B cell (primary cell): ENCODE measurements at regions not wholly inside any gene's neighbourhood (a gene's known extent, or its start where the extent isn't known, plus 50 kb on each side); places are given as distances from the start of the nearest gene placed in this dataset.

Experiments used
- ATAC-seq: fragments of 200-7000 bp; cut with Tn5 transposase; one replicate; pipeline ENCODE4 v1.10.0; 2021; ENCODE audit warnings: low read depth, mild to moderate bottlenecking, moderate number of reproducible peaks, moderate library complexity
- CTCF ChIA-PET: fragments of 350-600 bp; sonication (Branson Sonifier 250); formaldehyde crosslinking; loops from one replicate; lab custom pipeline; 2021; ENCODE audit warnings: antibody characterized with exemption, inconsistent platforms; lab: Charles Lee
- POLR2A ChIA-PET: fragments of 350-600 bp; sonication (Branson Sonifier 250); formaldehyde crosslinking; loops from one replicate; lab custom pipeline; 2021; ENCODE audit warnings: antibody characterized with exemption; lab: Charles Lee
- DNase-seq: peaks from one replicate; pipeline ENCODE4 v3.0.0; 2013
- H2AFZ ChIP-seq: 2 replicates; pipeline ENCODE4 v1.6.1; 2012; ENCODE audit warnings: mild to moderate bottlenecking, low read depth, low read length; ENCODE audit not compliant: insufficient read depth, poor library complexity, severe bottlenecking
- H3K27ac ChIP-seq, 2 donors: 1 replicate in 1 of 2; 2 replicates in 1 of 2; pipeline ENCODE4 v1.5.1; 2012 to 2013; ENCODE audit warnings: low read length in 2 of 2, mild to moderate bottlenecking in 2 of 2, moderate library complexity in 1 of 2
- H3K27me3 ChIP-seq, 4 experiments: fragments of 200-600 bp in 1 of 4; sonication (generic) in 1 of 4; replicated peaks in 1 of 4; 1 replicate in 2 of 4; 2 replicates in 2 of 4; pipeline versions ENCODE4 v1.6.1 to v1.7.0; 2013 to 2016; ENCODE audit warnings: low read length in 3 of 4, mild to moderate bottlenecking in 2 of 4, mixed read lengths in 1 of 4, moderate library complexity in 1 of 4; ENCODE audit not compliant: insufficient read depth in 4 of 4, control insufficient read depth in 3 of 4; ENCODE audit errors: control extremely low read depth in 1 of 4
- H3K36me3 ChIP-seq, 2 experiments: replicated peaks in 1 of 2; 1 replicate in 1 of 2; 2 replicates in 1 of 2; pipeline versions ENCODE4 v1.6.1 to v1.7.1; 2013; ENCODE audit warnings: low read length in 1 of 2; ENCODE audit not compliant: insufficient read depth in 2 of 2, control insufficient read depth in 1 of 2; ENCODE audit errors: control extremely low read depth in 1 of 2, extremely low read depth in 1 of 2
- H3K4me1 ChIP-seq, 2 donors: fragments of 200-600 bp in 1 of 2; sonication (generic) in 1 of 2; 1 replicate in 1 of 2; 2 replicates in 1 of 2; pipeline versions ENCODE4 v1.5.1 to v1.6.1; 2013 to 2017; ENCODE audit warnings: low read length in 2 of 2; ENCODE audit not compliant: control insufficient read depth in 2 of 2, insufficient read depth in 2 of 2
- H3K4me2 ChIP-seq: replicated peaks from 2 replicates; pipeline ENCODE3; 2012; ENCODE audit warnings: mild to moderate bottlenecking, low read depth, low read length; ENCODE audit not compliant: poor library complexity, severe bottlenecking
- H3K4me3 ChIP-seq, 5 experiments: fragments of 200-600 bp in 1 of 5; sonication (generic) in 1 of 5; 1 replicate in 3 of 5; 2 replicates in 2 of 5; pipeline versions ENCODE4 v1.5.1 to v1.7.0; 2011 to 2016; ENCODE audit warnings: low read length in 4 of 5, mild to moderate bottlenecking in 4 of 5, low read depth in 2 of 5, control low read depth in 1 of 5, moderate library complexity in 1 of 5; ENCODE audit not compliant: insufficient read depth in 1 of 5; ENCODE audit errors: control extremely low read depth in 1 of 5, extremely low read depth in 1 of 5
- H3K79me2 ChIP-seq: fragments of 200-600 bp; sonication (generic); one replicate; pipeline ENCODE4 v1.6.0; 2016; ENCODE audit warnings: low read length; ENCODE audit not compliant: control insufficient read depth, insufficient read depth
- H3K9ac ChIP-seq: fragments of 200-600 bp; sonication (generic); 2 replicates; pipeline ENCODE4 v1.6.1; 2017; ENCODE audit warnings: mild to moderate bottlenecking, low read length, moderate library complexity
- H3K9me3 ChIP-seq, 3 donors: one replicate each; pipeline versions ENCODE4 v1.6.1 to v1.7.1; 2013; ENCODE audit warnings: low read length in 2 of 3; ENCODE audit not compliant: control insufficient read depth in 2 of 3, insufficient read depth in 1 of 3; ENCODE audit errors: control extremely low read depth in 1 of 3
- H4K20me1 ChIP-seq: 2 replicates; pipeline ENCODE4 v1.6.0; 2012; ENCODE audit warnings: mild to moderate bottlenecking, low read length; ENCODE audit not compliant: insufficient read depth, control insufficient read depth, poor library complexity, severe bottlenecking
- H3K27ac Mint-ChIP-seq: one replicate; pipeline ENCODE4 v1.8.0; 2021; ENCODE audit warnings: mixed read lengths
- H3K27me3 Mint-ChIP-seq: one replicate; pipeline ENCODE4 v1.8.0; 2021; ENCODE audit warnings: mixed read lengths
- H3K4me1 Mint-ChIP-seq: one replicate; pipeline ENCODE4 v1.8.0; 2021; ENCODE audit warnings: mixed read lengths
- H3K4me3 Mint-ChIP-seq: one replicate; pipeline ENCODE4 v1.8.0; 2021; ENCODE audit warnings: mixed read lengths
- H3K9me3 Mint-ChIP-seq: one replicate; pipeline ENCODE4 v1.8.0; 2022; ENCODE audit warnings: mixed read lengths; ENCODE audit not compliant: insufficient read depth
- CTCF ChIP-seq: fragments of 200-600 bp; IDR thresholded peaks from one replicate; pipeline ENCODE4 v1.8.0; 2022; ENCODE audit warnings: antibody characterized with exemption, mild to moderate bottlenecking
- EZH2 ChIP-seq: IDR thresholded peaks from 2 replicates; pipeline ENCODE4 v1.6.1; 2012; ENCODE audit warnings: borderline replicate concordance, low read depth, mild to moderate bottlenecking, moderate library complexity, low read length; ENCODE audit not compliant: insufficient read depth, poor library complexity, severe bottlenecking
- WGBS: methylation state at CpG from one replicate; pipeline ENCODE4 v1.1.5; 2013; ENCODE audit warnings: missing lambda C conversion rate; ENCODE audit not compliant: insufficient coverage; 5-methylcytosine and 5-hydroxymethylcytosine counted together
- intact Hi-C: fragments of 100-400 bp; cut with micrococcal nuclease; formaldehyde crosslinking; loops from one replicate; pipeline ENCODE4 v1.10.0; 2022

- Histone ChIP-seq H3K79me2 (no peaks in the 10 kb centered on the region), H3K4me2 (no peak overlapping the region), H3K4me1 (no peaks in the 10 kb centered on the region), H3K27me3 (no peaks in the 10 kb centered on the region), H3K27ac (no peak overlapping the region), H2AFZ (no peak overlapping the region), H3K9me3 (no peaks in the 10 kb centered on the region), H3K9ac (no peak overlapping the region), H3K4me3 (no peak overlapping the region), H4K20me1 (no peaks in the 10 kb centered on the region), H3K36me3 (no peaks in the 10 kb centered on the region)
- WGBS = no CpG with 5 or more reads among the region's 3 CpGs
- no peak overlapping the region for H3K27ac Mint-ChIP-seq
- H3K9me3 Mint-ChIP-seq = no peaks in the 10 kb centered on the region
- H3K4me1 Mint-ChIP-seq = no peaks in the 10 kb centered on the region
- CTCF ChIA-PET = no interaction called here
- DNase-seq (no peak), ATAC-seq (no peak)
- no peaks in the 10 kb centered on the region for H3K27me3 Mint-ChIP-seq
- no peak overlapping the region for H3K4me3 Mint-ChIP-seq
- TF ChIP-seq CTCF (no peak), EZH2 (no peak)
- POLR2A ChIA-PET = no interaction called here
- intact Hi-C loops = no loop called here
Measured at GRCh38 chr9:71177901-71178300, 56.5 kb upstream of the TRPM3 start.

GRCh38 chr9:71171517-71171916 is 50.1 kb upstream of the TRPM3 start:
- H3K27ac Mint-ChIP-seq = no peak overlapping the region
- no peak overlapping the region for H3K27ac ChIP-seq
- H3K27me3 ChIP-seq = no peaks in the 10 kb centered on the region
- no peak for ATAC-seq
- TF ChIP-seq CTCF (no peak), EZH2 (no peak)
- POLR2A ChIA-PET = no interaction called here
- no peaks in the 10 kb centered on the region for H3K4me1 Mint-ChIP-seq
- H3K27me3 Mint-ChIP-seq = no peaks in the 10 kb centered on the region
- no peaks in the 10 kb centered on the region for H3K79me2 ChIP-seq
- H4K20me1 ChIP-seq = no peaks in the 10 kb centered on the region
- no CpG with 5 or more reads among the region's 9 CpGs for WGBS
- DNase-seq = no peak
- no peaks in the 10 kb centered on the region for H3K36me3 ChIP-seq
- no peak overlapping the region for H3K4me2 ChIP-seq
- H3K9me3 Mint-ChIP-seq = no peaks in the 10 kb centered on the region
- no peak overlapping the region for H3K9ac ChIP-seq
- no peak overlapping the region for H2AFZ ChIP-seq
- H3K4me3 Mint-ChIP-seq = no peak overlapping the region
- intact Hi-C loops = no loop called here
- CTCF ChIA-PET = no interaction called here
- H3K9me3 ChIP-seq = no peaks in the 10 kb centered on the region
- H3K4me1 ChIP-seq = no peaks in the 10 kb centered on the region
- H3K4me3 ChIP-seq = no peak overlapping the region
